H1 (cell line): ENCODE measurements at regions not wholly inside any gene's neighbourhood (a gene's known extent, or its start where the extent isn't known, plus 50 kb on each side); places are given as distances from the start of the nearest gene placed in this dataset.
A peak's percentile ranks its signal among the peaks of the same experiment; 100 is the strongest.

Experiments used
- ASH2L ChIP-seq: fragments of 200-600, 300-600 bp; sonication (generic); IDR thresholded peaks from one replicate; pipeline ENCODE4 v1.7.1; 2017; ENCODE audit warnings: low read length
- CHD2 ChIP-seq: IDR thresholded peaks from 2 replicates; pipeline ENCODE4 v1.6.1; 2012; ENCODE audit warnings: low read length, improper control_type of control experiment
- MAX ChIP-seq: IDR thresholded peaks from 2 replicates; pipeline ENCODE4 v1.6.1; 2012; ENCODE audit warnings: inconsistent platforms
- POLR2A ChIP-seq, 2 experiments: IDR thresholded peaks; 1 replicate in 1 of 2; 2 replicates in 1 of 2; pipeline ENCODE4 v1.6.1; 2011; ENCODE audit warnings: low read depth in 2 of 2, low read length in 2 of 2, mild to moderate bottlenecking in 2 of 2; ENCODE audit errors: control extremely low read depth in 1 of 2
- POLR2AphosphoS5 ChIP-seq: IDR thresholded peaks from 2 replicates; pipeline ENCODE4 v1.6.1; 2011; ENCODE audit warnings: low read depth, low read length
- RAD21 ChIP-seq, 2 experiments: IDR thresholded peaks in 1 of 2; conservative IDR thresholded peaks in 1 of 2; 2 replicates each; pipeline ENCODE4 v1.6.1; 2011; ENCODE audit warnings: low read depth in 2 of 2, low read length in 2 of 2, improper control_type of control experiment in 1 of 2, inconsistent platforms in 1 of 2, mild to moderate bottlenecking in 1 of 2, moderate library complexity in 1 of 2
- RBBP5 ChIP-seq: IDR thresholded peaks from 2 replicates; pipeline ENCODE4 v1.7.1; 2012; ENCODE audit warnings: low read depth, mild to moderate bottlenecking, inconsistent platforms, low read length, moderate library complexity, borderline replicate concordance
- RNF2 ChIP-seq: fragments of 200-900, 300-1000 bp; sonication (generic); IDR thresholded peaks from 2 replicates; pipeline ENCODE4 v1.7.1; 2016; ENCODE audit warnings: borderline replicate concordance, low read depth, mild to moderate bottlenecking, antibody characterized with exemption, low read length; ENCODE audit not compliant: poor library complexity, severe bottlenecking; ENCODE audit errors: missing control alignments
- RXRA ChIP-seq: IDR thresholded peaks from 2 replicates; pipeline ENCODE4 v1.6.1; 2011; ENCODE audit warnings: low read depth, mild to moderate bottlenecking, low read length, moderate library complexity; ENCODE audit not compliant: insufficient read depth
- TAF1 ChIP-seq: IDR thresholded peaks from 2 replicates; pipeline ENCODE4 v1.6.1; 2011; ENCODE audit warnings: mild to moderate bottlenecking, low read depth, low read length
- USF2 ChIP-seq: IDR thresholded peaks from 2 replicates; pipeline ENCODE4 v1.6.1; 2011; ENCODE audit warnings: low read length, improper control_type of control experiment
- ZNF274 ChIP-seq: IDR thresholded peaks from 2 replicates; pipeline ENCODE4 v1.7.0; 2012; ENCODE audit warnings: low read length, borderline replicate concordance; ENCODE audit errors: extremely low read depth
- TF ChIP-seq, protein P1 (sequence below), 3 experiments: IDR thresholded peaks; 1 replicate in 2 of 3; 2 replicates in 1 of 3; pipeline versions ENCODE4 v1.5.1 to v1.6.1; 2011; ENCODE audit warnings: low read length in 3 of 3, mild to moderate bottlenecking in 3 of 3, inconsistent platforms in 2 of 3, low read depth in 1 of 3, moderate library complexity in 1 of 3; ENCODE audit not compliant: insufficient read depth in 1 of 3; ENCODE audit errors: control extremely low read depth in 1 of 3

- TF ChIP-seq POLR2A (IDR thresholded peaks at IDR 0.05; ENCODE audit: control extremely low read depth in 1 of 2, low read depth in 2 of 2, low read length in 2 of 2) (no peak), POLR2AphosphoS5 (no peak), RXRA (no peak), CHD2 (no peak), MAX (no peak), RAD21 (IDR thresholded peaks at IDR 0.05 in 1 of 2, conservative IDR thresholded peaks at IDR 0.05 in 1 of 2; ENCODE audit: low read depth in 2 of 2, low read length in 2 of 2) (peak; percentile 4 to 11; a peak in 1 of 4 replicates), ASH2L (no peak), RBBP5 (no peak), TAF1 (no peak), USF2 (no peak), RNF2 (no peak), ZNF274 (no peak)
- TF ChIP-seq, protein P1, sequence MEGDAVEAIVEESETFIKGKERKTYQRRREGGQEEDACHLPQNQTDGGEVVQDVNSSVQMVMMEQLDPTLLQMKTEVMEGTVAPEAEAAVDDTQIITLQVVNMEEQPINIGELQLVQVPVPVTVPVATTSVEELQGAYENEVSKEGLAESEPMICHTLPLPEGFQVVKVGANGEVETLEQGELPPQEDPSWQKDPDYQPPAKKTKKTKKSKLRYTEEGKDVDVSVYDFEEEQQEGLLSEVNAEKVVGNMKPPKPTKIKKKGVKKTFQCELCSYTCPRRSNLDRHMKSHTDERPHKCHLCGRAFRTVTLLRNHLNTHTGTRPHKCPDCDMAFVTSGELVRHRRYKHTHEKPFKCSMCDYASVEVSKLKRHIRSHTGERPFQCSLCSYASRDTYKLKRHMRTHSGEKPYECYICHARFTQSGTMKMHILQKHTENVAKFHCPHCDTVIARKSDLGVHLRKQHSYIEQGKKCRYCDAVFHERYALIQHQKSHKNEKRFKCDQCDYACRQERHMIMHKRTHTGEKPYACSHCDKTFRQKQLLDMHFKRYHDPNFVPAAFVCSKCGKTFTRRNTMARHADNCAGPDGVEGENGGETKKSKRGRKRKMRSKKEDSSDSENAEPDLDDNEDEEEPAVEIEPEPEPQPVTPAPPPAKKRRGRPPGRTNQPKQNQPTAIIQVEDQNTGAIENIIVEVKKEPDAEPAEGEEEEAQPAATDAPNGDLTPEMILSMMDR (IDR thresholded peaks at IDR 0.05; ENCODE audit: control extremely low read depth in 1 of 3, insufficient read depth in 1 of 3, low read depth in 1 of 3, low read length in 3 of 3): no peak
These were observed 398.6 kb downstream of the RERGL start for GRCh38 chr12:17691369-17691768.
